Testis (tissue), 2 donors: ENCODE measurements at regions not wholly inside any gene's neighbourhood (a gene's known extent, or its start where the extent isn't known, plus 50 kb on each side); places are given as distances from the start of the nearest gene placed in this dataset.
A peak's percentile ranks its signal among the peaks of the same experiment; 100 is the strongest.
"Not testable (repeated sequence)": the region's sequence is repeated elsewhere in the genome, so short reads cannot be mapped to it uniquely, and the experiment has no call there.

ENCODE experiments used
- DNase-seq: peaks from one replicate; pipeline ENCODE4 v3.0.0-alpha.2; 2019
- H3K27ac ChIP-seq, 2 donors: fragments of 200-600 bp; sonication (generic); one replicate each; pipeline ENCODE4 v1.5.1; 2019
- H3K27me3 ChIP-seq: fragments of 200-600 bp; sonication (generic); one replicate; pipeline ENCODE4 v1.5.1; 2019
- H3K36me3 ChIP-seq: fragments of 200-600 bp; sonication (generic); one replicate; pipeline ENCODE4 v1.5.1; 2017; ENCODE audit warnings: low read depth; ENCODE audit errors: missing control alignments
- H3K4me1 ChIP-seq: fragments of 200-600 bp; sonication (generic); one replicate; pipeline ENCODE4 v1.5.1; 2019
- H3K4me3 ChIP-seq, 2 donors: fragments of 200-600 bp; sonication (generic); one replicate each; pipeline ENCODE4 v1.5.1; 2017 to 2019
- H3K9me3 ChIP-seq: fragments of 200-600 bp; sonication (generic); one replicate; pipeline ENCODE4 v1.5.1; 2017
- POLR2A ChIP-seq: fragments of 450-650 bp; IDR thresholded peaks from one replicate; pipeline ENCODE4 v1.6.1; 2017; ENCODE audit warnings: antibody characterized with exemption, mild to moderate bottlenecking, moderate library complexity
- WGBS, 2 donors: methylation state at CpG; one replicate each; pipeline ENCODE4 v1.1.5; 2018; 5-methylcytosine and 5-hydroxymethylcytosine counted together
- intact Hi-C: fragments of 100-400 bp; cut with DNase I; formaldehyde crosslinking; loops from one replicate; pipeline ENCODE4 v1.15.1; 2023; ENCODE audit warnings: low total_unique reads
- TF ChIP-seq, protein P1 (sequence below), 3 experiments: fragments of 450-650 bp in 2 of 3; fragments of 200-600 bp in 1 of 3; sonication (generic) in 1 of 3; IDR thresholded peaks; one replicate each; pipeline ENCODE4 v1.5.1; 2016 to 2019; ENCODE audit warnings: antibody characterized with exemption in 3 of 3, mild to moderate bottlenecking in 2 of 3, moderate library complexity in 1 of 3

GRCh38 chr4:72714482-72715279, 145.7 kb upstream of the ADAMTS3 start:
- TF ChIP-seq, protein P1, sequence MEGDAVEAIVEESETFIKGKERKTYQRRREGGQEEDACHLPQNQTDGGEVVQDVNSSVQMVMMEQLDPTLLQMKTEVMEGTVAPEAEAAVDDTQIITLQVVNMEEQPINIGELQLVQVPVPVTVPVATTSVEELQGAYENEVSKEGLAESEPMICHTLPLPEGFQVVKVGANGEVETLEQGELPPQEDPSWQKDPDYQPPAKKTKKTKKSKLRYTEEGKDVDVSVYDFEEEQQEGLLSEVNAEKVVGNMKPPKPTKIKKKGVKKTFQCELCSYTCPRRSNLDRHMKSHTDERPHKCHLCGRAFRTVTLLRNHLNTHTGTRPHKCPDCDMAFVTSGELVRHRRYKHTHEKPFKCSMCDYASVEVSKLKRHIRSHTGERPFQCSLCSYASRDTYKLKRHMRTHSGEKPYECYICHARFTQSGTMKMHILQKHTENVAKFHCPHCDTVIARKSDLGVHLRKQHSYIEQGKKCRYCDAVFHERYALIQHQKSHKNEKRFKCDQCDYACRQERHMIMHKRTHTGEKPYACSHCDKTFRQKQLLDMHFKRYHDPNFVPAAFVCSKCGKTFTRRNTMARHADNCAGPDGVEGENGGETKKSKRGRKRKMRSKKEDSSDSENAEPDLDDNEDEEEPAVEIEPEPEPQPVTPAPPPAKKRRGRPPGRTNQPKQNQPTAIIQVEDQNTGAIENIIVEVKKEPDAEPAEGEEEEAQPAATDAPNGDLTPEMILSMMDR (IDR thresholded peaks at IDR 0.05) = no peak
- no peak for TF ChIP-seq POLR2A
- H3K36me3 ChIP-seq = no peaks in the 10 kb centered on the region
- no peak for DNase-seq
- WGBS, 2 donors = 68 to 71% methylated on average over 6 of the region's 6 CpGs
- no peak overlapping the region for H3K27ac ChIP-seq
- H3K9me3 ChIP-seq = no peaks in the 10 kb centered on the region
- H3K27me3 ChIP-seq = no peaks in the 10 kb centered on the region
- intact Hi-C loops = no loop called here
- H3K4me1 ChIP-seq = peaks cover 14% of the 10 kb centered on the region
- H3K4me3 ChIP-seq = no peak overlapping the region

GRCh38 chr4:72712997-72713396, 144.0 kb upstream of the ADAMTS3 start:
- H3K36me3 ChIP-seq = no peaks in the 10 kb centered on the region
- H3K27ac ChIP-seq = peak overlapping the region in 1 of 2 donors; percentile 43
- H3K27me3 ChIP-seq = no peaks in the 10 kb centered on the region
- peaks cover 20% of the 10 kb centered on the region for H3K4me1 ChIP-seq
- no peak overlapping the region for H3K4me3 ChIP-seq
- no peaks in the 10 kb centered on the region for H3K9me3 ChIP-seq
- intact Hi-C loops = no loop called here
- no peak for DNase-seq
- TF ChIP-seq POLR2A = no peak
- TF ChIP-seq, protein P1 (IDR thresholded peaks at IDR 0.05) = no peak

DNA sequence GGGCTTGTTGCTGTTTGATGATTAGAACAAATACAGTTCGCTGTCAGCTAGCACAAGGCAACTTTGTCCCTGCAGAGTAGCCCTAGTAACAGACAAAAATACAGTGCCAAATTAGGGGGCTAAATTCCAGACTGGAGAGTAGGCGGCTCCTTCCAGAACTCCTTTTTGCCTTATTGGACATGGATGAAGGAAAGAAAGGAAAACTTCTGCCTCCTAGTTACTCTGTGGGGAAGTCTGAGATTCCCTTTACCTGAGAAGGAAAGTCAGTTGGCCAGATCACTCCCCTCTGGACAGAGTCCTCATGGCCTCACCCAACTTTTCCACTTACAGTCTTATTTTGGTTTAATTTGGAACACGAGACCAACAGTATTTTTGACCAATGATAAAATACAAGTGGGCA, 140.5 kb upstream of the ADAMTS3 start:
- 39 to 43% methylated on average over 3 of the region's 3 CpGs for WGBS, 2 donors

GRCh38 chr4:72706684-72707083, 137.7 kb upstream of the ADAMTS3 start:
- Histone ChIP-seq H3K9me3 (no peaks in the 10 kb centered on the region), H3K27ac (no peak overlapping the region), H3K27me3 (no peaks in the 10 kb centered on the region), H3K36me3 (no peaks in the 10 kb centered on the region), H3K4me3 (no peak overlapping the region), H3K4me1 (peaks cover 12% of the 10 kb centered on the region)
- TF ChIP-seq, protein P1 (IDR thresholded peaks at IDR 0.05) = no peak
- TF ChIP-seq POLR2A = no peak
- no peak for DNase-seq
- intact Hi-C loops = no loop called here
- 81 to 93% methylated on average over 7 of the region's 7 CpGs for WGBS, 2 donors

More for the DNA sequence above, 140.5 kb upstream of the ADAMTS3 start:
- Histone ChIP-seq H3K4me3 (no peak overlapping the region), H3K27ac (no peak overlapping the region), H3K27me3 (no peaks in the 10 kb centered on the region), H3K9me3 (no peaks in the 10 kb centered on the region), H3K36me3 (no peaks in the 10 kb centered on the region), H3K4me1 (peaks cover 17% of the 10 kb centered on the region)
- DNase-seq = no peak
- TF ChIP-seq, protein P1 (IDR thresholded peaks at IDR 0.05) = no peak
- no peak for TF ChIP-seq POLR2A
- intact Hi-C loops = no loop called here

GRCh38 chr4:72704925-72705640, 136.1 kb upstream of the ADAMTS3 start:
- DNase-seq, H3K36me3 ChIP-seq, H3K4me1 ChIP-seq, H3K27ac ChIP-seq, H3K9me3 ChIP-seq, H3K4me3 ChIP-seq, intact Hi-C loops, H3K27me3 ChIP-seq: not testable (repeated sequence)
- WGBS, 2 donors = 77 to 85% methylated on average over 7 of the region's 7 CpGs
